ENCODE measurements at regions not wholly inside any gene's neighbourhood (a gene's known extent, or its start where the extent isn't known, plus 50 kb on each side); places are given as distances from the start of the nearest gene placed in this dataset.

DNA sequence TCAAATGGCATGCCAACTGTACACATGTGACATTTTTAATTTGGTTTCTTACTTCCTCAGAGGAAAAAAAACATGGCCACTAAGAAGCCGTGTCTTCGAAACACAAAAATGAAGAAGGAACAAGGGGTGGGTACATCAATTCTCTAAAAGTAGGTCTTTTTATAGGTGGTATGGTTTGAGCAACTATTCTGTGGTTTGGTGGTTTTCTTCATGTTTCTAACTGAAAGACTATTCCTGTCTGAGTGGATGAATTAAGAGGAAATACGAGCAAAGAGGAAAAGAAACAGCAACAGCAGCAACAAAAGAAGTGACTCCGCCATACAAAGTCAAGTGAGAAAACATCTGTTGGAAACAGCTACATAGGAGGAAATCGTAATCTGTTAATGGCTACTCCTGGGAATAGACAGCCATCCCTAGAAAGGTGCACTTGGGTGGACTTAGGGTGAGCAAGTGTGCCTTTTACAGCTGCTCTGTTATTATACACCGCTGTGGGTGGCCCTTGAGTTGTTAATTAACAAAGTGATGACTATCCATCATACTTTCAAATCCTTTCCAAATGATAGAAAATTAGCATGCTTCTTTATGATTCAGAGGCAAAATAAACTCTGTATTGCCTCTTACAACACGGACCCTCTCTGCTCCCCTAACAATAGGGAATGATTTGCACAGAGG, 575.8 kb downstream of the TLE1 start:
- no peak for DNase-seq (ENCODE audit: low read depth)

DNA sequence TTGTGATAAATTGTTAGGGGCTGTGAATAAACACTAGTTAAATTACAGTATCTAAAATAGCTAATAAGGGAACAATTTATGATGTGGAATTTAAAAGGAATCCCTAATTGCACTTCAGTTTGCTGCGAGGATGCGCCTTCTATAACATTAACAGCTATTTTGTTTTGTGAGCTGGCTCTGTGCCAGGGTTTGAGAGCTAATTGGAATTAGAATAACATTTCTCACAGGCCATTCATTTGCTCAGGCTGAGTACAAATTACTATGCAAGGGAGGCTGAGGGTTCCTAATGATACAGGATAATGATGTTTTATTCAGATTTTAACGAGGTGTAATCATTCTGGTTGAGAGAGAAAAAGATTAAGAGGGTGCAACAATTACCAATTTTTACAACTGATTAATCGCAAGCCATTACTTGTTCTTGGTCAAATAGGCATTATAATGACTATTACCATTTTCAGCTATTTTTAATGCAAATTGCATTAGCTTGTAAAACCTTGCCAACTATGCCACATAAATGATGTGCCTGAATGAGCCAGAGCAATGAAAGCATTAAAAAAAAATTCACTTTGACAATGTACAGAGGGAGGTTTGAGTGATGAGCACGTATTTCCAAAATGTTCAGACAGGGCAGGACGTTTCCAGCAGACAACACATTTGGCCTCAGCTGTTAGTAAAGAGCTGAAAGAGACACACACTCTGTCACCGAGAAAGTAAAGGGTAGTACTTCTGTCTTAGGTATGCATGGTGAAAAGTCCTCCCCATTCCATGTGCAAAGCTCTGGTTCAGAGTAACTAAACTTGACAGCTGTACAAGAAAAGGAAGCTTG, 576.5 kb downstream of the TLE1 start:
- no peak for DNase-seq (ENCODE audit: low read depth)

DNA sequence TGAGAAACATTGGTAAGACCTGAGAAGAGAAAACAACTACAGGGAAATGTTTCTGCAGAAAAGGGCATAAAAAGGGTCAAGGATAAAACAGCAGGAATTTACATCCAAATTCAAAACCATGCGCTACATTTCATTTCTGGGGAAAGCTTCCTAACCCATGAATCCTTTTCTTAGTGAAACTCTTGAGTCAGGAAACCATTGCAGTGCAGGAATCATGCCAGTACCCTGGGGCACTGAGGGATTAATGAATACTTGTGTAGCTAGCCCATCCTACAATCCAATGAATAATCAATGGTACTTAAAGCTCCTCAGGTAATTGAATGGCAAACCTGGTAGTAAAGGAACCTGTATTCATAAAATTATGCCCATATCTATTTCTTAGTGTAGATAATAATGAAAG, 580.5 kb downstream of the TLE1 start:
- DNase-seq (ENCODE audit: low read depth) = peak; percentile 45

DNA sequence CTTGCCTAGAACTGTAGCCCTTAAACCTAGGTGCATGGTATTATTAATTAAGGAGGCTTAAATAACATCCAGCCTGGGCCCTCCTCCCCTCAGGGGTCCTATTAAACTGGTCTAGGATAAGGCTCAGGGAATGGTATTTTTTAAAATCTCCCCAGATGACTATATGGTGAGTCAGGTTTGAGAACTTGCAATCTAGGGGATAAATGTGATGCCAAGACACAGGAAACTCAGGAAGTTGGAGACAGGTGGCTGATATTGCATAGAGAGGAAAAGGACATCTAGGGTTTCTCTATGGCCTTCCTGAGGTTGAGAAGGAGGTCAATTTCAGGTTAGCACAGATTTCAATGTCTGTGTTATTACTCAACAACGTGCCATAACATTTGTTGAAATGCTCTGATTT, 581.0 kb downstream of the TLE1 start:
- peak; percentile 64 for DNase-seq (ENCODE audit: low read depth)

DNA sequence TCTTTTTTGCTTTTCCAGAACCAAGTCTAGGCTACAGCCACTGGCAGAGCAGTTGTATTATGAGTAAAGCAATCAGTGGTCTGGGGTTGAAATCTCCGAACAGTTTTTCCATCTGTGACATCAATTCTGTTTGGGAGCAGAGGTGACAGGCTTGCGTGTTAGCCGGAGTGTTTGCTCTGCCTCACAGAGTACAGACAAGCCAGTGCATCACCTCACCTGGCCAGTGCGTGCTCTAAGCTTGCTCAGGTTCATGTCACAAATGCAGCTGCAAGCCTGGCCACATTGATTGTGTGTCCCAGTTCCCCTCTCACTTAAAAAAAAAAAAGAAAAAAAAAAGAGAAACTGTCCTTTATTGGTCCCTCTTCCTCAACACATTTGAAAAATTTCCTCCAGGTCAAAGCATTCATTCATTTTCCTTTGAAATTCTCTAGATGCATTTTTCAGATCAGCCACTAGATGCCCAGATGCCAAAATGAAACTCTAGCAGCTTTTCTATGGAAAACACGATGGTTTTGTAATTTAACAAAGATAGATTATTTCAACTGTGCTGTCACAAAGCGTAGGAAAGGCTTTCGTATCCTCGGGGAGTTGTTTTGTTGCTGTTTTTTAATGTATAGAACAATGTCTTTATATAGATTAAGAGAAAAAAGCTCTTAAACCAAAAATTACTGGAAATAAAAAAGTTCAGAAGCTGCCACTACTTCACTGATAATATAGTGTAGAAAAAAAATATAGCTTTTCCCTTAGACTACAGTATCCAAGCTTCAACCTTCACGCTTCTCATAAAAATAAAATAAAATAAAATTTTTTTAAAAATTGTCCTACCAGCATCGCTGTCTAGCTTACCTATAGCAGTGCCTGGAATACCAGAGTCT, 585.5 kb downstream of the TLE1 start:
- peak; percentile 23 for DNase-seq (ENCODE audit: low read depth)

DNA sequence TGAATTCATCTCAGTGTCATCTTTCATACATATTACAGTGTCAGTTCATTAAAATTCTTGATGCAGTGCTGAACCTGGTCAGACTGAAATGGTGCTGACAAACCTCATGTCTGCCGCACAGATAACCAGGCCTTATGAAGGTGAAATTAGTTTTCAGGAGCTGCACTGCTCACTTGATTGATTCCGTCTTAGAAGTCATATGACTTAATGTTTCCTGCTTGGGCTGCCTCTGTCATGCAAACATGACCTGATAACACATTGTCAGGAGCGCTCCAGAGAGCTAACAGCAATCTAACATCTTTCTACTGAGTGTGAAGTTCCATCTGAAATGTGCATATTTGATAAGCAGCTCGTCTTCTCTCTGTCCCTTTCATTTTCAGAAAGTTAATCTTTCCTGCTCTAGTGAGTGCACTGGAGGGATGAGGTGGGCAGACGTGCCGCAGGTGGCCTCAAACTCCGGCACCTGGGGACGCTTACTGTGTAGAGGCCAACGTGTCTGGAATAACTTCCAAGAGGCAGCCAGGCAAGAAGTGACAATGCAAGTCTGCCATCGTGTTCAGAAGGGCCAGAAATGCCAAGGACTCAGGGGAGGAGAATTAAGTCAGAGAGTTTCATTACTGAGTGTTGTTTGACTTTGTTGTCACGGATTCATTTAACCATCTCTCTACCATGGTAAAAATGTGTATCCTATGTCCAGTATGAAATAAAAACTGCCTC, 592.1 kb downstream of the TLE1 start:
- DNase-seq (ENCODE audit: low read depth) = no peak

DNA sequence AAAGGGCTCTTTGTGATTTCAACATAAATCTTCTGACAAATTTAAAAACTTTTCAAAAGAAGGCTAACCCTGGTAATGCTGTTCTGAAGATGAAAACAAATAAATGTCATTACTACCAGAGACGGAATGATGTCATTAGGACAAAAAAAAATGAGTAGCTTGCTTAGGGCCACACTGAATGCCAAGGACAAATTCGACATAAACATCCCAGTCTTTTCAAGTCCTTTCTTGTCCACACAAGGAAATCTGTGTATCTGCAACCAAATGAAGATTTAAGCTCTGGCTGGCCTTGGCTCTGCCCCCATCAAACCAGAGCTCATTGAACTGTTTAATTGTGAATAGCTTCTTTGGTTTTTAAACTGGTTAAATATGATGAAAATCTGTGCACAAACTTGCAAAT, 592.7 kb downstream of the TLE1 start:
- DNase-seq (ENCODE audit: low read depth) = no peak

DNA sequence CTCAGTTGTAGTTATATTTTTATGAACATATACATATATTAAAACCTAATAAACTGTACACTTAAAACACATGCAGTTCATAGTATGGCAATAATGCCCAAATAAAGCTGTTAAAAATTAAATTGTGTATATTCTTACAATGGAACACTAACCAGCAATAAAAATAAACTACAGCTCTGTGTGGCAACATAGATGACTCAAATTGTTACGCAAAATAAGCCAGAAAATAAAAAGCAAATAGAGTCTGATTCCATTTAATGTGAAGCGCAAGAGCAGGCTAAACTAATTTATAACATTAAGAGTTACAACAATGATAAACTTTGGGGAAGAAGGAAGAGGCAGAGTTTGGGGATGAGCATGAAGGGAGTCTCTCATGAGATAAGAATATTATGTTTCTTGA, 597.3 kb downstream of the TLE1 start:
- DNase-seq (ENCODE audit: low read depth) = no peak

DNA sequence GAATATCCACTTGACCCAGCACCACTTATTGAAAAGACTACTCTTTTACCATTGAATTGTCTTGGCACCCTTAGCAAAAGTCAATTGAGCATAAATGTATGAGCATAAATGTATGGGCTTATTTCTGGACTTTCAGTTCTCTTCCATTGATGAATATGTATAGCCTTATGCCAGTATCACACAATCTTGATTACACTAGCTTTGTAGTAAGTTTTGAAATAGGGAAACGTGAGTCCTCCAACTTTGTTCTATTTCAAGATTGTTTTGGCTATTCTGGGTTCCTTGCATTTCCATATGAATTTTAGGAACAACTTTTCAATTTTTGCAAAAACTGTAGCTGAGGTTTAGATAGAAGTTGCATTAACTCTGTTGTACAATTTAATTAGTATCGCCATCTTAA, 601.0 kb downstream of the TLE1 start:
- DNase-seq (ENCODE audit: low read depth) = no peak

DNA sequence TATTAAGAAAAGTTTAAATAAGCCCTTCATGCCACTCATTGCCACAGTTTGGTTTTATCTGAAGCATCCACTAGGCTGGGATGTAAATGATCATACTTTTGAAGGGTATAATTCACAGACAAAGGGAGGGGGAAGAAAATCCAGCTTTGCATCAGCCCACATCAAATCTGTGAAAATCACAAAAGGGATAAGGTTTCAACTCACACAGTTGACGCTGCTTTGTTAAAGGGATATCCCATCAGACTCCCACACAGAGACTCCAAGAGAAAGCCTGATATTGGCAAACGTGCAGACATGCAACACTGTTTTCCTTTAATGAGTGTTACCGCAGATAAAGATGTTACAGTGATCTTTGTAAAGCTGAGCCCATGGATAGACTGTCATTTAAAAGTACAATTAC, 602.9 kb downstream of the TLE1 start:
- no peak for DNase-seq (ENCODE audit: low read depth)

DNA sequence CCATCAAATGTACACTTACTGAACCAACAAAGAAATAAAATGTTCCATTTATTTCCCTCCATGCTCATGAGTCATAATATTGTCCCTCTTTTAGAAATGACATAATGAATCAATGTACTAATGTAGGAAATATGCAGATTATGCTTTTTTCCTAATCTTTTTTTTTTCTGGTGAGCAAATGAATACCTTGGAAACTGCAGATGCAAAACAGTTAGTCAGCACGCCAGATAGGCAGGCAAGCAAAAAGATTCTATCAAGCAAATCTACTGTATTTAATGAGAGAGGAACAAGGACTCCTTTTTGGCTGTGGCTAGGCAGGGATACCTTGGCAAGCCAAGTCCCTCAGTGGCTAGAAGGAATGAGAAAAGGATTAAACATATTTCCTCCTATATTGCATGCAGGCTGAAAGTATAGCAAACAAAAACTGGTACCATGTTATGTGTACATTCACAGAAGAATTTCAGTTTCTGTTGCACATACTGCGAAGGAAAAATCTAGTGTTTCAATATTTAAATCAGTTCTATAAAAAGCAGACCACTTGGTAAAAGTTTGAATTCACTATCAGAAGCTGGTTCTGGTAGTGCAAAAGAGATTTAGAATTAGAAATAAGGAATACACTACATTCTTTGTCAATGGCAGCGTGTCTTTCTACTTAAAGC, 605.4 kb downstream of the TLE1 start:
- peak; percentile 80 for DNase-seq (ENCODE audit: low read depth)

DNA sequence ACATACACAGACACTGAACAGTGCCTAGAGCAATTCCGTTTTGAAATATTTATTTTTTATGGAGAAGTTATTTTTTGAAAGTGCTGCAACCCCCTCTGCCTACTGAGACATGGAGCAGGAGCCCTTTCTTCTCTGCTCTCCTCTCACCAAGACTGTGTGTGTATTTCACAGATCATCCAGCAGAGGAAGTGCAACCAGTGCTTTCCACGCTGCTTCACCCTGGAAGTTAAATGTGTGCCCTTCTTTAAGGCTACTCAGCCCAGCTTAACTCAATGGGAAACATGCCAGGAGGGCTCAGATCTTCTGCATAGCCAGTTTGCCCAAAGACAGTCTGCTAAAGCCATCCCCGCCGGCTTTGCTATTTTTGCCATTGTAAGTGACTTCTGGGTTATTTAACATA, 606.3 kb downstream of the TLE1 start:
- DNase-seq (ENCODE audit: low read depth) = peak; percentile 36

DNA sequence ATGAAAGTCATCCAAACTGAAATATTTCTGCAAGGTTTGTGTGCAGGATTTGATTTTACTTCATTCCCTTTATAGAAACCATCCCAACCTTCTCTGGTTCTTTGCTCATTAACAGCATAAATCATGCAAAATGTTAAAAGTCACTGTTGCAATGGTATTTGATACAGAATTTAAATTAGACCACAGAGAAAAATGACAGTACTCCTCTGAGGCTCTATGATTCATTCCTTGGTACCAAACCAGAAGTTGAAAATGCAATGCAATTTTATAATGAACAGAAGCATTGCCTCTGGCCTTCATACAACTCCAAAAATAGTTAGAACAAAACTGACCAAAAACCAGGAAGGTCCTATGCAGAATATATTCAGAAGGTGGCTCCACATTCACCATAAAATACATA, 607.1 kb downstream of the TLE1 start:
- no peak for DNase-seq (ENCODE audit: low read depth)

DNA sequence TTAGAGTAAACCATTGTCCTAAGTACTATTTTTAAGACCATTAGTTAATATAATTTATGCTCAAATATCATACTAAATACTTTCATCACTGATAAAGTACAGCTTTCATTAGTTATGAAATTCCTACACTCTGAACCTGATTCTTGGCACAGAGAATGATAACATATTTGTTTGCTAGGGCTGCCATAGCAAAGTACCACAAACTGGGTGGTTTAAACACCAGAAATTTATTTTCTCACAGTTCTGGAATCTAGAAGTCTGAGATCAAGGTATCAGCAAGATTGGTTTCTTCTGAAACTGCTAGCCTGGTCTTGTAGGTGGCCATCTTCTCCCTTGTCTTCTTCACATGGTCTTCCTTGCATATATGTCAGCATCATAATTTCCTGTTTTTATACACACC, 608.4 kb downstream of the TLE1 start:
- no peak for DNase-seq (ENCODE audit: low read depth)

DNA sequence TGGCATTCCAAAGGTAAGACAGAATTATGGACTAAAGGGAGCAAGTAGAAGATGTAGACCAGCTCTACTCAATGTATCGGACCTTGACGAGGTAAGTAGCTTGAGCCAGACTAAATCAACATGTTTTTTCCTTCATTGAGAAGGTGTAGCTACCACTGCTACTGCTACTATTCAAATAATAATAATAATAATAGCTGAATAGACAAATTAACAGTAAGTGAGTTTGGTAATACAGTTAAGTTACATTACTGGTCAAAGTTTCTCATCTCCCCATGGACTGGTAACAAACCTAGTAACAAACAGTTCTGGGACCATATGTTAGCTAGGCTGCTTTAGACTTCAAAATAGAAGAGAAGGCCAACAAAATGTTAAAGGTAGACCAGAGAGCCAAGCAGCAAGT, 609.2 kb downstream of the TLE1 start:
- DNase-seq (ENCODE audit: low read depth) = no peak

DNA sequence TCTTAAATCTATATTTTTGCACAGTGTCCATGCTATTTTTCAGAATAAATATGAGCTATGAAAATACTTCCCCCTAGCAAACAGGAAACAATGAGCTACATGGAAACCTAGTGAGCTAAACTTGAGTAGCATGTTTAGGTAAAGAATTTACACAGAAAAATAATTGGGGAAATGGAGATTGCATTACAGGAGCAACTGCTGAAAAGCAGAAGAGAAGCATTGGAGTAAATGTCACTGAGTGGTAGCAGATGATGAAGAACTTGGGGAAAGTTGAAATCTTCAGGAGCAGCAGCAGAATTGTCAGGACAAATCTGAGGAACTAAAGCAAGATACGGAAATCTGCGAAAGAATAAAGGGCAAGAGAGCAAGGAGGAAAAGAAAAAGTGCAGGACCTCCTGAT, 610.3 kb downstream of the TLE1 start:
- no peak for DNase-seq (ENCODE audit: low read depth)

DNA sequence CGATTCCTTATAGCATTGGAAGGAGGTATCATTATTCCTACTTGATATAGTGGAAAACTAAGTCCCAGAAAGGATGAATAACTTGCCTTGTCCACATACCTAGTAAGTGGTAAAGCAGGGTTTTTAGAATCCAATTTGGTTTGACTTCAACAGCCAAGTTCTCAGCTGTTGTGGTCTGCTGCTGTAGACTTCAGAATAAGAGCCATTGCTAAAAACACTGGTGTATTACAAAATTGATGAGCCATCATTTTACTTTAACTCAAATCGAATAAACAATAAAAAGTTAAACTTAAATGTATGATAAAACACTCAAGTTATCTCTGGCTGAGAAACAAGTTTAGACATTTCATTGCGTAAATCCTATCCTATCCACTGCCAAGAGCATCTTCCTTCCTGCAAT, 610.8 kb downstream of the TLE1 start:
- no peak for DNase-seq (ENCODE audit: low read depth)

DNA sequence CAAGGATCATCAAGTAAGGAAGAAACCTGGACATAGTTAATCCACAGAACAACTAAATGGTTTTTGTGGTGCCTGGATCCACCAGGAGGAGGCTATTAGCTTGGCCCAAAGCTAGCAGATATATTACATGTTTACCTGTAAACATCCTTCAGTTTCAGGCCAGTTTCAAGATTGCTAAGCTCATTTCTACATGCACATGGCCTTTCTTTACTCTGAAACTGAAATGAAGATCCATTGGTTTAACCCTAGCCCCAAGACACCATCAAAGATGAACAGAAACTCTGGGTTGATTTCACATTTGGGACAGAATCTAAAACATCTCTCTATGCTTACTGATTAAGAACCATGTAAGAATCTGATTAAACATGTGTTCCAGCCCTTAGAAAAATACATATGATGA, 611.8 kb downstream of the TLE1 start:
- no peak for DNase-seq (ENCODE audit: low read depth)

DNA sequence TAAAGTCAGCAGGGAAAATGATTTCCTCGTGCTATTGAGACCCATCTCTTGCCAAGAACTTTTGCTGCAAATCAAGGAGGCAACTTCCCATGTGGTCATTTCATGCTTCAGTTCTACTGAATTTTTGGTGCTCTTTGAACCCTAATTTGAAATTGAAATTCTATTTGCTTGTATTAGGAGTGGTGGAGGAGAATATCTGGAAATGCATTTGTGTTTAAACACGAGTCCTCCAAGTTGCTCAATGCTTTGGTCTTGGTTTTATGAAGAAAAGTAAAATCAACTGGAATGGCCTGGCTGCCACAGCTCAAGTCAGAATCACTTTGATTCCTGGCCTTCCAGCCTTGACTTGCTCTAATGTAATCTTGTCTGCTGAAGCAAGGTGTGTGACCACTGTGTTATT, 613.2 kb downstream of the TLE1 start:
- no peak for DNase-seq (ENCODE audit: low read depth)

DNA sequence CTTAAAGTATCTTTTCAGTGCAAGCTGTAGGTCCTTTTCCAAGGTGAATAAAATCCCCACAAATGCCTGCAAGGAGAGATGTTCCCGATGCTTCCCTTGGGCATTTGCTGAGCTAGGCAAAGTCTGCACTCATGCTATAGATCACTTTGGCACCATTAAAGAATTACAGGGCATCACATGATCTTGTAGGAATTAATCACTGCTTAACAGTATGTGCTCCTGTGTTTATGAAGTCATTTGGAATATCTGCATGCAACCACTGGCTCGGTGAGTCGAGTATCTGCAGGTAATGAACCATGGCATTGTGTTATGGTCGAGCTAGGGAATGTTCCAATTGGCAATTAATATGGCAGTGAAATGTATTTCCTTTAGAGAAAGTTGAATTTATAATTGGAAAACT, 615.1 kb downstream of the TLE1 start:
- no peak for DNase-seq (ENCODE audit: low read depth)

DNA sequence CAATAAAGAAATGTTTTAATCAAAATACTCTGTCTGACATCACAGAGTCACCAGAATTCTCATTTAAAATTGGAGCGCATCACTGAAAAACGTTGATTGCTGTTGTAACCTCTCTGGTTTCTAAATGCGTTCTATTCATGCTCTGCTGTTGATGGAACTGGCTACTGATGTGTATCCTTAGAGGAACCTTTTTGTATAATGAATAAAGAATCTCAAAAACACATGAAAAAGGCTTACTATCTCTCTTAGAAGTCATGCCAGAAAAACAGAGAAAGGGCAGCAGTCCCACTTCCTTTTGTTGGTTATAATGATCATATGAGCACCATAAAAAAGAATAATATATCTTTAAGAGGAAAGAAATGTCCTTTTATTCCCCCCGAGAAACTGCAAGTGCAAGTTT, 615.5 kb downstream of the TLE1 start:
- DNase-seq (ENCODE audit: low read depth) = no peak

DNA sequence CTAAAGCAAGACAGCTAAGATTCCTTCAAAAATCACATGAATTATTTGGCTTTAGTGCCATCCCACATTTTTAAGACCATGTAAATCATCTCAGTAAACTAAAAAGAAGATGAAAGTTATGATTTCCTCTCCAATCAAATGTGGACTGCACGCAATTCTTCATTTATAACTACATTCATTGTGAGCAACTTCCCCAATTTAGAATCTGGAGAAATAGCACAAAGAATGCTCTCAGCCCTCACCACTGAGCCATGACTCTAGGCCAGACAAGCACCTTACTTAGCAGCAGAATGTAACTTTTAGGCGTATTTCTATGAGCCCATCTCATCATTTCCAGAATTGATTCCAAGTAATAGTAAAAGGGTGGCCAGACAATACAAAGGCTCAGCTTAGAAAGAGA, 616.6 kb downstream of the TLE1 start:
- no peak for DNase-seq (ENCODE audit: low read depth)
